H1 (cell line): ENCODE measurements at regions not wholly inside any gene's neighbourhood (a gene's known extent, or its start where the extent isn't known, plus 50 kb on each side); places are given as distances from the start of the nearest gene placed in this dataset.

Experiments used
- CTCF ChIP-seq, 3 experiments: IDR thresholded peaks; 1 replicate in 2 of 3; 2 replicates in 1 of 3; pipeline versions ENCODE4 v1.5.1 to v1.6.1; 2011; ENCODE audit warnings: low read length in 3 of 3, mild to moderate bottlenecking in 3 of 3, inconsistent platforms in 2 of 3, low read depth in 1 of 3, moderate library complexity in 1 of 3; ENCODE audit not compliant: insufficient read depth in 1 of 3; ENCODE audit errors: control extremely low read depth in 1 of 3
- RBBP5 ChIP-seq: IDR thresholded peaks from 2 replicates; pipeline ENCODE4 v1.7.1; 2012; ENCODE audit warnings: low read depth, mild to moderate bottlenecking, inconsistent platforms, low read length, moderate library complexity, borderline replicate concordance
- YY1 ChIP-seq: IDR thresholded peaks from 2 replicates; pipeline ENCODE4 v1.6.1; 2011; ENCODE audit warnings: low read depth, mild to moderate bottlenecking, low read length

GRCh38 chr10:124165311-124165710, 71.9 kb upstream of the CHST15 start:
- TF ChIP-seq CTCF (IDR thresholded peaks at IDR 0.05; ENCODE audit: control extremely low read depth in 1 of 3, insufficient read depth in 1 of 3, low read depth in 1 of 3, low read length in 3 of 3) (no peak), YY1 (no peak), RBBP5 (no peak)
